HG02981 (cell line): ENCODE measurements at regions not wholly inside any gene's neighbourhood (a gene's known extent, or its start where the extent isn't known, plus 50 kb on each side); places are given as distances from the start of the nearest gene placed in this dataset.
A peak's percentile ranks its signal among the peaks of the same experiment; 100 is the strongest.
"Not testable (repeated sequence)": the region's sequence is repeated elsewhere in the genome, so short reads cannot be mapped to it uniquely, and the experiment has no call there.

Experiments used
- ATAC-seq: cut with Tn5 transposase; IDR thresholded peaks from one replicate; pipeline ENCODE4 v1.9.1; 2021; ENCODE audit warnings: mild to moderate bottlenecking, moderate library complexity; ENCODE audit not compliant: unreplicated experiment

DNA sequence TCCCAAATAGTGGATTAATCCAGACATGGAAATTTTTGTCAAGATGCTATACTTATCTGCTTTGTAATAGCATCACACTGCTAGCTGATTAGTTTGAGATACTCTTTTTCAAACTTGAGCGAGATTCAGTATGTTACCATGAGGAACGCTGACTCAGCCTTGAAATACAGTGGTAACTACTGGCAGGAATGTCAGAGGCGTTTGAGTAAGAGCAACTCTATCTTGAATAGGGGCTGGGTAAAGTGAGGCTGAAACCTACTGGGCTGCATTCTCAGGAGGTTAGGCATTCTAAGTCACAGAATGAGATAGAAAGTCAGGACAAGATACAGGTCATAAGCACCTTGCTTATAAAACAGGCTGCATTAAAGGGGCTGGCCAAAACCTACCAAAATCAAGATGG, 2519.6 kb downstream of the ARAP2 start:
- ATAC-seq: no peak

DNA sequence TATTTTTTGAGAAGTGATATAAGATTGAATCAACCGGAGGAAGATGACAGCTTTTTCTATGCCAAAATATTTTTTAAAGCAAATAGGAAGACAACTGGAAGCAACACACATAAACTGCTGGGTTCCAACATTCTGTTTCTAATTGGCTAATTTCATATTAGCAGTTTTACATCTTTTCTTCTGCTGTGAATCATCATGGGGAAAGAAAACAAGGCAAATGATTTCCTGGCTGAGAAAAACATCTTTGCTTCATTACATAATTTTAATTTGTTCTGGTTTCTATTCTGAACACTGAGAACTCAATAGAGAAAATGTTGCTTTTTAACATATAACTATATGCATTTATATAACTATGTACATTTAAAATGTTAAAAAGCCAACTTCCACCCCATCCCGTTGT, 2518.5 kb downstream of the ARAP2 start:
- no peak for ATAC-seq

DNA sequence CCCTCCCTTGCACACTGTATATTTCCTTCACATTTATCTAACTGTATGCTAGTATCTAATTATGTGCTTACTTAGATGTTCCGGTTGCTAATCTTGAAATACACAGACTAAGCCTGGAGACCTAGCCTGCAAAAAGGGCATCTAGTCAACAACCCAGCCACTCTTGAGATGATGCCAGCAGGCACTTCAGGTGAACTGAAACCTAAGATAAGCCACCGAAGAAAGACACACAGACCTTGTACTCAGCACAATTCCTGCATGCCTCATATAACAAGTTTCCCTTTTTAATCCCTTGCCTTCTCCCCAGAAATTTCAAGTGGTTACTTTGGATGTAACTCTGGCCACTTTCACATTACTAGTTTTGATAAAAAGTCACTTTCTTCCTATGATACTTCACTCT, 2506.6 kb downstream of the ARAP2 start:
- no peak for ATAC-seq

DNA sequence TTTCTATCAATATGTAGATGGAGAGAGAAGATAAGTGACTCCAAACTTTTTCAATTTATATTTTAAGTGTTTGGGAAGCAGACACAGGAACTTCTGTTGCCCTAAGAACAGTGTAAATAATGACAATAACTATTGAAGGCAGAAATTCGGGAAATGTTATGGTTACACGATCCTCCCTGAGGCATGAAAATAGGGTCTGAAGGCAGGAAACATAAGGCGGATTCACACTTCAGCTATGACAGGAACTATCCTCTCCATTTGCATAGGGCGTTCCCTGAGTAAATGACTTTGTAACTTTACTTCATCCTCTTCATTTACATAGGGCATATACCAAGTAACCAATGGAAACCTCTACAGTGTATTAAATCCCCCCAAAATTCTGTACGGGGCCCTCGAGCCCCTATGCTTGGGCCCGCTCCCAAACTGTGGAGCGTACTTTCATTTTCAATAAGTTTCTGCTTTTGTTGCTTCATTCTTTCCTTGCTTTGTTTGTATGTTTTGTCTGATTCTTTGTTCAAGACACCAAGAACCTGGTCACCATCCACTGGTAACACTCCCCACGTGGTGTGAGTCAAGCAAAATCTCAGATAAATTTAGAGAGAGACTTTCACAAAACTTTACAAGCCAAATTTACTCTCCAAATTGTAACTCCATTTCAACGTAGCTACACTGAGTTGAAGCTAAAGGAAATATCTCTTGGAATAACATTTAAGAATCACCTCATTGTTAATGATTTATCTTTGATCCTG, 2504.3 kb downstream of the ARAP2 start:
- no peak for ATAC-seq

DNA sequence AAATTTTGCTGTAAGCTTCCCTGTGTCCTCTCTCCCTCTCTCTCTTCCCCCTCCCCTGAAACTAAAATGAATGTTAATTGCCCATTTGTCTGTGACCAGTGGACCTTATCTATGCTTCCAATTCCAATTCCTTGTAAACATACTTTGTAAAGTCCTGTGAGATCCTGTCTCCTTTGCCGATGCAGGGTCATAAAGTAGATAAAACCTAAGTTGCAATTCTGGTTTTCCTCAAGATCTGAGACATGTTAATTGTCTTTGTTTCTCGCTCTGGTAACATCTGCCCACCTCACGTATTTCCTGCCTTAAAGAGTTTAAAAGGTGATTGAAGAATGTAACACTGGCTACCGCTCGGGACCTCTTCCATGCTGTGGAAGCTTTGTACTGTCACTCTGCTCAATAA, 2503.4 kb downstream of the ARAP2 start:
- ATAC-seq: not testable (repeated sequence)

DNA sequence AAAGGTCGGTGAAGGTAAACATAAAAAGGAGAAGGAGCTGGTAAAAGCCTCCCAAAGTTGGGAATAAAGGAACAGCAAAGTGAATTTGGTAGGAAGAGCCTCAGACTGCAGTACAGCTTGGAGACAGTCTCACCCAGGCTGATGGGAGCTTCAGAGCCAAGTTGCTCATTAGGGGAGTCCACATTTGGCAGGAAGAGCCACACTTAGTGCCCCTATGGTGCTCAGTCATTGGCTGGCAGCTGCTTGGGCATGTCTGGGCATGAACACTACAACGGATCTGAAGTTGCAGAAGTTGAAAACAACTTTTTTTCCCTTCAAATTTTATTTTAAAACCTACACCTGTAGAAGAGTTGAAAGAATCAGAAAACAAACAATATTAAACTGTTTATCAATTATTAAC, 2497.3 kb downstream of the ARAP2 start:
- no peak for ATAC-seq

DNA sequence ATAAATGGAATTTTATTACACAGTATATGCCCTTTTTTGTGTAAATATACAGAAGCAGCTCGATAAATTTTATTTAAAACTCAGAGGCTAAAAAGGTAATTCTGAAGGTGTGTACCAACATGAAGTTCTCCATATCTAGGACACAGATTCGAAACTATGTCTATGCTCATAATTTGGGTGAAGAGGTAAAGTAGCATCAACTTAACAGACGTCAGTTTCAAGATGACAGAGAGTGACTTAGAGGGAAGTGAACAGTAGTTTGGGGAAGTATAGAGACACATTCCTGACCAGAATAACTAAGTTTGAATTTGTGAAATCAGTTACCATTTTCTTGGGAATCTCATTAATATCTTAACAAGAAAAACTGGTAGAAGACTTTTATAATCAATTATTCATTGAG, 2493.3 kb downstream of the ARAP2 start:
- no peak for ATAC-seq

DNA sequence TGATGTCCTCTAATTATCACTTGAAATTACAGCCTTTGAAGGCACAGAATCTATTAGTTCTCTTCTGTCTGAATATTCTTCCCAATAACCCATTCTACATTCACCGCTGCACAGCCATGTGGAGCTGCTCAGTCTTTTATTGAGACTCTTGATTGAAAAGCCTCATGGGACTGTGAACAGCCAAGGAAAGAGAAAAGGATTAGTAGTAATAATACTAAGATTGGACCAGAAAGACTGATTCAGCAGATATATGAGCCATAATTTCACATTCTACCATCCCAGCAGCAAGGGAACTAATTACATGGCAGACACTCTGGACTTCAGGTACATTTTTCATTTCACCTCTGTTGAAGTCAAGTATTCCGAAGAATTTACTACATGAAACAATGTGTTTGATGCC, 2471.7 kb downstream of the ARAP2 start:
- ATAC-seq: no peak

DNA sequence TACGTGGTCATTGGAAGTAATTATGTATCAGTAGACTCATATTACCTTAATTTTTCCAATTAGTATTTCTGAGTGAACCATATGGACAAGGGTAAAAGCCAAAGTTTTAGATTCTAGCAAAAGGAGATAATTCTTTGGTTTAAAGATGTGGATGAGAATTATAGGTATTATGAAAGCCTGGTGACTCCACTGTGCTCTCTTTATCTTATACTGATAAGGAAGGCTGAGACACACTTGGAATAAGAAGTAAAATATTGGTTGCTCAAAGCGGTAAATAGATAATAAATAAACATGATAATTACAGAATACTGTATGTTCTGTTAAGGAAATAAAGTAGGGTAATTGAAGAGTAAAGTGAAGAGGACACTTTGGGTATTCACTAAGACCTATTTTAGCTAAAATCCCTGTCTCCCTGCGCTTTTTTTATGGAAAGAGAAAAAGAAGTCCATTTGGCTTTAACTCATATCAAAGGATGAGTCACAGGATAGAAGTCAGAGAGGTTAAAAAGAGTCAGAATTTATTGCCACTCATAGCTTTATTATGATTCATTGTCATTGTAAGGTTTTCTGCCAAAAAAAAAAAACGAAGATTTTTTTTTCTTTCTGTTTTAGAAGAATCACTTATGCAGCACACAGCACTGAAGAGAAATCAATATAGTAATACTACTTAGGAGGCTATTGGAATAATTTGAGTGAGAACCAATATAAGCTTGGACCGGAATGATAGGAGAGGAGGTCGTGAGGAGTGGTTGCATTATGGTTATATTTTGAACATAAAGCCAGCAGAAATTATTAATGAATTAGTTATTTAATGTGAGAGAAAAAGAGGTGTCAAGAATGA, 2463.1 kb downstream of the ARAP2 start:
- no peak for ATAC-seq

DNA sequence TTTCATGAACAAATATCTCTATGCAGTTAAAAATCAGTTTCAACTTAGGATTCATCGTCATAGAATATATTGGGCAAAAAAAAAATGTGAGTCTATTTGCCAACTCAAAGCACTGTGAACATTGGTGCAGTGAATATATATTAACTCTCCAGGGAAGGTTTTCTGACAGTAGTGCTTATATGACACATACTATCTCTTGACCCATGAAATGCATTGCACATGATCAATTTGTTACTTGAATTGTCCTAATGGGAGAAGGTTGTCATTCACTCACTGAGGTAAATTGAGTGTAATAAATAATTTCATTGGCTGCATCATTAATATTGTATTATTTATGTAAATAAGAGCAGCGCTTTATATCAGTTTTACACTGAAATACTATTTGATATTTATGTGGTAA, 2458.5 kb downstream of the ARAP2 start:
- no peak for ATAC-seq

DNA sequence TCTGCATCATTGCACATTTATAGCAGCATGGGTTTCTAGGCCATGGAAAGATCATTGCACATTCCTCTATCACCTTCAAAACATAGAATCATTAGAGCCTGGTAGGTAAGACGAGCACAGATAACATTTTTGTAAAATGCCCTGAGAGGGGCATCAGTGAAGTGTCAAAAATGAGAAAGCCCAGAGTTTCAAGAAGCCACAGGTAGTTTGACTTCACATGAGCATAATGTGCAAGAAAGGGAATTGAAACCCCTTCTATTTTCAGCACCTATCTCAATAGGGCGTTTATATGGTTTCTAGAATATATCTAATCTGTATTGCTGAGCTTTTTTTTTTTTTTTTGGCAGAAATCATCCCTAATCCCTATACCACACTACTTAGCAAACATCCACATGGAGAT, 2441.7 kb downstream of the ARAP2 start:
- ATAC-seq: peak; percentile 45

DNA sequence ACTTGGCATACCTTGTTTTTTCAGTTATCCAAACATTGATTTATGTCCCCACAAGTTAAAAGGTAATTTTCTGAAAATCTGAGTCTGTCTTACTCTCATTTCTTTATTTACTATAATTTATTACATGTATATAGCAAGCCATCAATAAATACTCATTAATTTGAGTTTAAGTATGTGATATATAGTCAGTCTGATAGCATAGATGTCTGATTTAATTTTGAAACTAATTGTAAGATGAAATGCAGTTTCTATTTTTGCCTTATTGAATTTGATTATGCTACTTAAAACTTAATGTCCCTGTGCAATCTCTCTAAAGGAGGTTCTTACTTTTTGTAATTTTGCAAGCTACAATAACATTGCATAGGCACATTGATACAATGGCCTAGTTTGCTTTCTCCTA, 2418.6 kb downstream of the ARAP2 start:
- ATAC-seq: no peak

DNA sequence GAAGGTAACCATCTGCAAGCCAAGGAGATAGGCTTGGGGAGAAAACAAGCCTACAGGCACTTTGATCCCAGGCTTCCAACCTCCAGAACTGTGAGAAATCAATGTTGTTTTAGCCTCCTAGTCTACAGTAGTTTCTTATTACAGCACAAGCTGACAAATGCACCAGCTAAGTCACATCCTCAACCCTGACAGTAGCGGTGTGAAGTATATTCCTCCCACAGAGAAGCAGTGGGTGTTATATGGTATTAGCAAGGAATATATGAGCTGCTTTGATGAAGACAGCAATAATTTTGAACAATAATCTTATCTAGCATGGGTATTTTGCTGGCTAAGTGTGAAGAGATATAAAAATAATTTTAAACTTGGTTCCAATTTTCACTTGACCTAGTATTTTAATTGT, 2415.0 kb downstream of the ARAP2 start:
- ATAC-seq: not testable (repeated sequence)

DNA sequence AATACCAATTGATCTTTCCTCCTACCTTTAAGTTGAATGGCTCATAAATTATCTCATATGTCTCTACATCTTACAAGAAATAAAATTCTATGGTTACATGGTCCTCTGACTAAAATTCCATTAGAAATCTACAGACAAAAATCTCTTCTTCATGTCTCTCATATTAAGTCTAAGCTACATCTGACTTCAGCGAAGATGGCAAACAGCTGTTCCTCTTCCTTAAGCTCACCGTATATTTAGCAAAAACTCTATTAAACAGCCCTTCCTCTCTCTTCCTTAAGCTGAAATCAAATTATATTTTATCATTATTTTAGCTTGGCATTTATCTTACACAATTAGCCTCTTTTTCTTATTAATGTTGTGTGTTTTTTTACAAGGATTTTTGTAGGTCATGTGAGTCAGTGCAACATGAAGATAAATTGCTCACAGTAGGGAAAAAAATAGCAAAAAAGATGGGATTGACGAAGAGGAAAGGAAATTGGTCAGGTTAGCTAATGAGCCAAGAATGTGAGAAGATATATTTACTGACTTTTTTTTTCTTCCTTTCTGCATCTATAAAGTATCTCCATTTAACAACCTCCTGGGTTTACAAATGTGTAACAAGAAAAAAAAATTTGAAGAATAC, 2412.8 kb downstream of the ARAP2 start:
- ATAC-seq: no peak

DNA sequence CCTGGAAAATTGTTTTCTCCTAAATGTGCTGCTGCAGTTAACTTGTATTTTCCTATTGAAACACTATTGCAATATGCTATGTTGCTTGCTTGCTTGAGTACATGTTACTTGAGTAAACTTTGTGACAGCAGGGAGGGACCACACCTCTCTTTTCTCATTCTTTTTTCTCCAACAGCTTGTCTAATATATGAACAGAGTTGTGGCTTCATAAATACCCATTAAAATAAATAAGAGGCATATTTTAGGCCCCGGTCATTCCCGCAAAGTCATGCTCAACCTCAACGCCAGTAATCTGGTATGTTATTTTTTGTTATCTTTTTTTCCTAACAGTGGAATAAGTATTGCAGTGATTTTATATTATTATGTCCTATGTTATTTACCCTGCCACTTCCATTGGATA, 2408.6 kb downstream of the ARAP2 start:
- not testable (repeated sequence) for ATAC-seq

DNA sequence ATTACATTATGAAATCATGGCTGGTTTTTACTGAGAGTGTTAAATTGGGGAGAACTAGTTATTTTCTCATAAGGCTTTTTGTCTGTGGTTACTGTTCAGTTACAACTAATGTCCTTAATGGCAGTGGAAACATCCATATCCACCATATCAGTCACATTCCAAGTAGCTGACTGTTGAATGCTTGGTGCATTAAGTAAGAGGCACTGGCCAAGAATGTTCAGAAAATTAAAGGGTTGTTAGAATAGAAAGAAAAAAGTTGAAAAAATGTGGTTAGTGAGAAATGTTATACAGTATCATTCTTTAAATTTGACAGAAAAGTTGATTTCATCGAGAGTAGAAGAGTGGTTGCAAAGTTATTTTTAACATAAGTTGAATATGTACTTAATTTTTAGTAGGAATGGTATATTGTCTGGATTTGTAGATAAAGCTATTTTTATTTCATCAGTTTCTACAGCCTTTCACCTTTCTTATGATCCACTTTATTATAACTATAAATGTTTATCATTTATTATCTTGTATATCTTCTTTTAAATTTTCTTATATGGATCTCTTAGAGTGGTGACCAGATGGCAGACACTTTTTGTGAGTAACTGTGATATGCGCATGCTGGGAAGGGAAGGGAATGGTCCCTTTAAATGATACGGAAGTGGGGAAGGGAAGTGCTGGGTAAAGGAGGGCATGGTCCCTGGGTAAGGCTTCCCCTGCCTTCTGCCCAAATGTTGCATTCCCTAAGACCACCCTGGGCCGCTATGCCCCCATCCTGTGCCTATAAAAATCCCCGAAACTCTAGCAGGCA, 2407.1 kb downstream of the ARAP2 start:
- no peak for ATAC-seq

DNA sequence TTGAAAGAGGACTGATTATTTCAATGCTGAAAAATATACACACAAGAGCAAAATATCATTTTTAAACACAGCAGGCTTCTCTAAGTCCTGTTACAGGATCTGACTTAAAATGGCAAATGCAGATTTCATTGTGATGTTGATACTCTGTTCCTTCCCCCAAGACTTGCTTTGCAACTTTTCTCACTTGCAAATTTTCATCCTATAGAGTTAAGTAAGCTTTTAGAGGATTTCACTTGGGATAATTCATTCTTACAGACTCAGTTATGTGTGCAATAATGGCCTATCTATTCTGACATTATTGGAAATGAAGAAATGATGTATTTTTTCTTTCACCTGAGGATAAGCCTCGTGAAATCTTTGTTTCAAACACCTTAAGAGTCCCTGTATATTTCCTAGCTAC, 2403.2 kb downstream of the ARAP2 start:
- no peak for ATAC-seq

DNA sequence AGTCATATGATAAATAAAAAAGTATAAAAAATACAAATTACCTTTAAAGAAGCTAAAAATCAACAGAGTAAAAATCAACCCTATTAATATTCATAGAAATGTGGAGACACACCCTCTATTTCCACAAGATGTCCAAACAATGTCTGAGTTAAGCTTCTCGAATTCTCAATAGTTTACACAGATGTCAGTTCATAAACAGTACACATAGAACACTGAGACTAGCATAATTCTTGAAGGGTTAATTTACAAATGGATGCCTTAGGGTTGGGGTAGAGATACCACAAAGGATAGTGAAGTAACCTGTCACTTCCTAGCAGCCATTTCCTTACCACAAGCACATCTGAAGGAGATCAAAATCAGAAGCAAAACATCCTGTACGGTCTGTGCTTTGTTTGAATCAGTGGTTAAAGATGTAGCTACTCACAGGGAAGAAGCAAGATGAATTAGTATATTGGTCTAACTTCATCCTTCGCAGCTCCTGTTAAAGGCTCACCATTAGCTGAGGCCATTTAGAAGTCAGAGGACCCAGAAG, 2393.9 kb downstream of the ARAP2 start:
- ATAC-seq: no peak

DNA sequence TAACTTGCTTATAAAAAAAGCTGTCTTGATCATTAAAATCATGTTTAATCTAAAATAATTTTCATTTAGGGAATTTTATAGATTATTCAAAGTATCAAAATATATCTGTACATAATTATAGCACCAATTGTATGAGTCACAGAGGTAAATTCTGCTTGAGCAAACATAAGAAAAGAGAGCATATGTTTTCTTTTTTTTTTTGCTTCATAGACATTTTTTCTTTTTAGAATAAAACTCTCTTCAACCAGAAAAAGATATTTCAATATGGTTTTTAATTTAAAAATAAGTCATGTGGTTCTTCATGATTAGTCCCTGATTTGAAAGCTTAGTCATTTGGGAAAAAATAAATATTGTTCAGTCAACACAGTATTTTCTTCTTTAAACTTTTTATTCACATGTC, 2390.6 kb downstream of the ARAP2 start:
- not testable (repeated sequence) for ATAC-seq

DNA sequence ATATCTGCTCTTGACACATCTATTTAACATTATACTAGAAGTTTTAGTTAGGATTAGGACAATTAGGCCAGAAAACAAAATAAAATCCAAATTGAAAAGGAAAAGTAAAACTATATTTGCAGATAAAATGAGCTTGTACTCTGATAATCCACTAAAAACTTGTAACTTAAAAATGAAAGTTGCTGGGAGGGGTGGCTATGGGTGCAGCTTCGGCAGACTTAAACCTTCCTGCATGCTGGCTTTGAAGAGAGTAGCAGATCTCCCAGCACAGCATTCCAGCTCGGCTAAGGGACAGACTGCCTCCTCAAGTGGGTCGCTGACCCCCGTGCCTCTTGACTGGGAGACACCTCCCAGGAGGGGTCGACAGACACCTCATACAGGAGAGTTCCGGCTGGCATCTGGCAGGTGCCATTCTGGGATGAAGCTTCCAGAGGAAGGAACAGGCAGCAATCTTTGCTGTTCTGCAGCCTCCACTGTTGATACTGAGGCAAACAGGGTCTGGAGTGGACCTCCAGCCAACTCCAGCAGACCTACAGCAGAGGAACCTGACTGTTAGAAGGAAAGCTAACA, 2379.9 kb downstream of the ARAP2 start:
- no peak for ATAC-seq

DNA sequence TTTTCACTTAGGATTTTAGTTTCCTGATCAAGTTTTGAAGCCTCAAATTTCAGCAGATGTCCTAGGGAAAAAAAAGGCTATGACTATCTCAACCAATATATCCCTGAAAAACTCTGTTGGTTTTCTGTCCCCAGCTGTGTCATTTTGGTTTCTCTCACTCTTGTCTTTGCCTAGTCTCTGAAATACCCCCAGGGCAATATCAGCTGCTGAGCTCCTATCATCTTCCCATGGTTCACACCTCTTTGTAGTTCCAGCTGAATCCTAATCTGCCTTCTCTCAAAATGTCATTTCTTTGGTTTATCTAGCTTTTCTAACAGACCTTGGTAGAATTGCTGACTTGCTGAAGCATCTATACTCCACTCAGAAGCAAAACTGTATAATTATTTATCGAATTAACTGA, 2370.5 kb downstream of the ARAP2 start:
- ATAC-seq: no peak
